Coronary artery (tissue), 2 donors: ENCODE measurements at regions not wholly inside any gene's neighbourhood (a gene's known extent, or its start where the extent isn't known, plus 50 kb on each side); places are given as distances from the start of the nearest gene placed in this dataset.

Source experiments
- DNase-seq: peaks from one replicate; pipeline ENCODE4 v3.0.0-alpha.2; 2017; ENCODE audit warnings: low spot score
- H3K27ac ChIP-seq, 2 donors: fragments of 200-600 bp; sonication (generic); one replicate each; pipeline ENCODE4 v1.5.1; 2016 to 2019
- H3K4me3 ChIP-seq: fragments of 200-600 bp; sonication (generic); 2 replicates; pipeline ENCODE4 v1.5.1; 2016; ENCODE audit warnings: mild to moderate bottlenecking, moderate library complexity
- CTCF ChIP-seq: fragments of 200-600 bp; sonication (generic); IDR thresholded peaks from one replicate; pipeline ENCODE4 v1.5.1; 2019; ENCODE audit warnings: antibody characterized with exemption

DNA sequence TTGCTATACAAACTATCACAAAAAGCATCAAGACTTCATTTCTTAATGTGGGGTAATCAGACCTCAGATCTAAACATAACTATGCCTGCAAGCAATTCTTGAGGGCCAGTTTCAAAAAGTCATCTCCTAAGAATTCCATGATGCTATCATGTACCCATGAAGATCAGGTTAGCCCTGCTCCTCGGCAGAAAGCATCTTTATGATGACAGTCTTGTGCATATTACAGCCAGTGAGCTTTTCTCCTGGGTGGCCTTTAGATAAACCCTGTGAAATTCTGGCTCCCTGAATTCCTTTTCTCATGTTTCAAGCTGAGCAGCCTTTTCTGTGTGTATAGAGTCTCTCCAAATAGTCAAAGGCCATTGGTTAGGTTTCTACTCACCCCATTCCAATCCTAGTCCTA is 201.9 kb upstream of the MCTP2 start:
- no peak for TF ChIP-seq CTCF
- DNase-seq, result no peak
- Histone ChIP-seq H3K27ac (no peak overlapping the region), H3K4me3 (no peak overlapping the region)

GRCh38 chr15:94028809-94029208 is 202.6 kb upstream of the MCTP2 start:
- no peak for TF ChIP-seq CTCF
- no peak for DNase-seq
- Histone ChIP-seq H3K27ac (no peak overlapping the region), H3K4me3 (no peak overlapping the region)

- Histone ChIP-seq H3K4me3 (no peak overlapping the region), H3K27ac (no peak overlapping the region)
- TF ChIP-seq CTCF, result no peak
- no peak for DNase-seq
These were observed 203.2 kb upstream of the MCTP2 start for GRCh38 chr15:94028121-94028520.

GRCh38 chr15:94027581-94027980 is 203.8 kb upstream of the MCTP2 start:
- no peak for DNase-seq
- H3K4me3 ChIP-seq, result no peak overlapping the region
- no peak overlapping the region for H3K27ac ChIP-seq
- TF ChIP-seq CTCF, result no peak

GRCh38 chr15:94026458-94027304 is 204.7 kb upstream of the MCTP2 start:
- DNase-seq, result no peak
- Histone ChIP-seq H3K4me3 (no peak overlapping the region), H3K27ac (no peak overlapping the region)
- TF ChIP-seq CTCF, result no peak

GRCh38 chr15:94023531-94023930 is 207.8 kb upstream of the MCTP2 start:
- no peak overlapping the region for H3K27ac ChIP-seq
- TF ChIP-seq CTCF, result no peak
- DNase-seq, result no peak
- H3K4me3 ChIP-seq, result no peak overlapping the region

DNA sequence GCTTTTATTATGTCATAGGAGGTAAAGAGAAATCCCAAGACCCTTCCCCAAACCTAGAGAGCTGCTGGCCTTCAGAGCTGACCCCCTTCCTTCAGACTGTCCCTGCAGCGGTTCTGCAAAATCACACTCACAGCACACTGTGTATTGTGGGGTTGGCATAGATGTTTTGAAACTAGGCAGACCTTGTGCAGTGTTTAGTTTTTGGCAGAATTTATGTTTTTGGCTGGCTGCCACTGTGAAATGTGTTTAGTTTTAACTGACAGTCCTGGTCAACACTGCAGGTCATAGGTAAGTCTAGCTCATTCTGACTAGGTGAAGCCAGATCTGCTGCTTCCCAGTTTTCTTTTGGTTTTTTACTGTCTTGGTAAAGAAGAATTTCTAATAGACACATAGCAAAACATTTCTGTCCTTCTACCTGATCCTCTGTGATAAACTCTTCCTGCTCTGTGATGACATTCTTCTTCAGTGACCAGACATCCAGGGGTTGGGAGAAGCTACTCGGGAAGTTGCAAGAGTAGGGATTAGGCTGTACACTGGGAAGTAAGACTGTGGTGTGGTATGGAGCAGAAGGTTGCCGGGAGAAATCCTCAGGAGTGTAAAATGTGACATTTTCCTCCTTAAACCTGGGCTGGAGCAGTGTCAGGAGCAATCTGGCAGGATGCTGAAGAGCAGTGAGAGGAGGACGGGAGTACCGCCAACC is 209.6 kb upstream of the MCTP2 start:
- Histone ChIP-seq H3K27ac (no peak overlapping the region), H3K4me3 (no peak overlapping the region)
- DNase-seq, result no peak
- TF ChIP-seq CTCF, result no peak
